DOHH2 (cell line): ENCODE measurements at regions not wholly inside any gene's neighbourhood (a gene's known extent, or its start where the extent isn't known, plus 50 kb on each side); places are given as distances from the start of the nearest gene placed in this dataset.

Experiments
- H3F3A ChIP-seq: fragments of 200-600 bp; sonication (generic), shearing (Covaris generic); 2 replicates; pipeline ENCODE4 v1.6.0; 2016; ENCODE audit warnings: antibody characterized with exemption, mild to moderate bottlenecking; ENCODE audit not compliant: control insufficient read depth, insufficient read depth
- H3K27ac ChIP-seq: fragments of 200-600 bp; sonication (generic); 2 replicates; pipeline ENCODE4 v1.5.1; 2014; ENCODE audit warnings: low read depth, mild to moderate bottlenecking, low read length, moderate library complexity
- H3K27me3 ChIP-seq: fragments of 200-600 bp; sonication (generic); 2 replicates; pipeline ENCODE4 v1.6.1; 2014; ENCODE audit warnings: mild to moderate bottlenecking, low read length, mixed read lengths; ENCODE audit not compliant: control insufficient read depth
- H3K36me3 ChIP-seq: fragments of 200-600 bp; sonication (generic); 2 replicates; pipeline ENCODE4 v1.6.1; 2014; ENCODE audit warnings: mild to moderate bottlenecking, low read length, moderate library complexity, mixed read lengths; ENCODE audit not compliant: control insufficient read depth
- H3K4me1 ChIP-seq: fragments of 200-600 bp; sonication (generic); 2 replicates; pipeline ENCODE4 v1.6.1; 2014; ENCODE audit warnings: mild to moderate bottlenecking, low read length, mixed read lengths; ENCODE audit not compliant: control insufficient read depth
- H3K4me2 ChIP-seq: fragments of 200-600 bp; sonication (generic); 2 replicates; pipeline ENCODE4 v1.6.0; 2014; ENCODE audit warnings: mild to moderate bottlenecking, low read length, moderate library complexity
- H3K4me3 ChIP-seq: fragments of 200-600 bp; sonication (generic); 2 replicates; pipeline ENCODE4 v1.5.1; 2014; ENCODE audit warnings: mild to moderate bottlenecking, low read length, mixed read lengths
- H3K79me2 ChIP-seq: fragments of 200-600 bp; sonication (generic); 2 replicates; pipeline ENCODE4 v1.6.1; 2014; ENCODE audit warnings: mild to moderate bottlenecking, low read length, mixed read lengths; ENCODE audit not compliant: control insufficient read depth
- H3K9me2 ChIP-seq: fragments of 200-600 bp; sonication (generic); replicated peaks from 2 replicates; pipeline ENCODE4 v1.6.1; 2014; ENCODE audit warnings: mild to moderate bottlenecking, low read length, mixed read lengths; ENCODE audit not compliant: control insufficient read depth
- H3K9me3 ChIP-seq: fragments of 200-600 bp; sonication (generic); 2 replicates; pipeline ENCODE4 v1.6.1; 2014; ENCODE audit warnings: antibody characterized with exemption, low read length, mixed read lengths; ENCODE audit not compliant: control insufficient read depth, insufficient read depth
- H4K20me1 ChIP-seq: fragments of 200-600 bp; sonication (generic); 2 replicates; pipeline ENCODE4 v1.6.0; 2014; ENCODE audit warnings: low read depth, mild to moderate bottlenecking, antibody characterized with exemption, low read length, moderate library complexity; ENCODE audit not compliant: control insufficient read depth, insufficient read depth
- EZH2phosphoT487 ChIP-seq: fragments of 200-600 bp; sonication (generic); IDR thresholded peaks from 2 replicates; pipeline ENCODE4 v1.6.1; 2017; ENCODE audit warnings: borderline replicate concordance, mild to moderate bottlenecking, antibody characterized with exemption, low read length, moderate library complexity, mixed read lengths
- TF ChIP-seq, protein P1 (sequence below): fragments of 200-600 bp; sonication (generic); IDR thresholded peaks from one replicate; pipeline ENCODE4 v1.5.1; 2014; ENCODE audit warnings: antibody characterized with exemption, mild to moderate bottlenecking, low read depth, low read length; ENCODE audit not compliant: poor library complexity, severe bottlenecking

DNA sequence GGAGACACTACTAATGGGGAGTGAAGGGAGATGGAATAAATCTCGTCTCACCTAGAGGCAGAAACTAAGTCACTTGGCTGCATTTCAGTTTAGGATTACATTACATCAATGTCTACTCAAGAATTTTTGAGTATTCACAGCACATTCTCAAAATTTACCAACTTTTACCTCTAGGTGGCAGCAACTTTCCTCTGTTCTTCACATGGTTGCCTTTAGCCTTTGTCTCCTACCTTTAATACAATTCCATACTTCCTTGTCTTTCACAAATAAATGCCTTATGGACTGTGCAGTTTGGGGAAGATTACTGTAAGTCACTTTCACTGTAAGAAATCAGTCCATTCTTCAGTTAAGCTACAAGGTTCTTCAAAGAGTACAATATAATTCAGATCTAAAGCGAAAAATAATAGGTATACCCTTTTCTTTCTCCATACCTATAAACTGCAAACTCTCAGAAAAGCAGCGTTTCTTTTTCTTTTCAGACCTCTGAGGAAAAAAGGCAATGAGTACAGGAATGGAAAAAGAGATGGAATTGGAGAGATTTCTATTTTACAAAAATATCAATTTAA is 379.4 kb downstream of the KLF12 start:
- no peak overlapping the region for H3K4me2 ChIP-seq
- H3K27ac ChIP-seq = no peak overlapping the region
- no peak overlapping the region for H3K4me3 ChIP-seq
- H4K20me1 ChIP-seq = no peaks in the 10 kb centered on the region
- peaks cover 8% of the 10 kb centered on the region; the same call in 1 of the 2 replicates for H3F3A ChIP-seq
- H3K27me3 ChIP-seq = no peaks in the 10 kb centered on the region
- H3K9me2 ChIP-seq = no peaks in the 10 kb centered on the region
- no peaks in the 10 kb centered on the region for H3K9me3 ChIP-seq
- no peaks in the 10 kb centered on the region for H3K4me1 ChIP-seq
- H3K36me3 ChIP-seq = no peaks in the 10 kb centered on the region; the same call in 1 of the 2 replicates
- H3K79me2 ChIP-seq = no peaks in the 10 kb centered on the region
- no peak for TF ChIP-seq EZH2phosphoT487
- TF ChIP-seq, protein P1, sequence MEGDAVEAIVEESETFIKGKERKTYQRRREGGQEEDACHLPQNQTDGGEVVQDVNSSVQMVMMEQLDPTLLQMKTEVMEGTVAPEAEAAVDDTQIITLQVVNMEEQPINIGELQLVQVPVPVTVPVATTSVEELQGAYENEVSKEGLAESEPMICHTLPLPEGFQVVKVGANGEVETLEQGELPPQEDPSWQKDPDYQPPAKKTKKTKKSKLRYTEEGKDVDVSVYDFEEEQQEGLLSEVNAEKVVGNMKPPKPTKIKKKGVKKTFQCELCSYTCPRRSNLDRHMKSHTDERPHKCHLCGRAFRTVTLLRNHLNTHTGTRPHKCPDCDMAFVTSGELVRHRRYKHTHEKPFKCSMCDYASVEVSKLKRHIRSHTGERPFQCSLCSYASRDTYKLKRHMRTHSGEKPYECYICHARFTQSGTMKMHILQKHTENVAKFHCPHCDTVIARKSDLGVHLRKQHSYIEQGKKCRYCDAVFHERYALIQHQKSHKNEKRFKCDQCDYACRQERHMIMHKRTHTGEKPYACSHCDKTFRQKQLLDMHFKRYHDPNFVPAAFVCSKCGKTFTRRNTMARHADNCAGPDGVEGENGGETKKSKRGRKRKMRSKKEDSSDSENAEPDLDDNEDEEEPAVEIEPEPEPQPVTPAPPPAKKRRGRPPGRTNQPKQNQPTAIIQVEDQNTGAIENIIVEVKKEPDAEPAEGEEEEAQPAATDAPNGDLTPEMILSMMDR = peak; percentile 70

DNA sequence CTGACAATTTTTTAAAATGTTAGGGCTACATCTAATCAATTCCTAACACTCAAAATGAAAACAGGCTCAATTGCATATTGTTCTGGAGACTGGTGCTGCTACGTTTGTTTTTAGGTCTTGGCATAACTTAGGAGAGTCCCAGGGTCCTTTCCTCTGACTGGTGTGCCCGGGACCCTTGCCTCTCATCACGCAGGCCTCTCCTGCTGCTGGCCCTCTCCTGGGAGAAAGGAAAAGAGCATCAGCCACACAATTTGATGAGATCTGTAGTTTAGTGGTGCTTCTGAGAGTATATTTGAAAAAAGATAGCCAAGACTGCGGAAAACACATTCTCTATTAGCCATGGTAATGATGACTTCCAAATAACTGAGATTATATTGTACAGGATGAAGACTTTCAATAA is 380.0 kb downstream of the KLF12 start:
- H3K4me2 ChIP-seq = no peak overlapping the region
- H3K4me3 ChIP-seq = no peak overlapping the region
- no peaks in the 10 kb centered on the region for H3K4me1 ChIP-seq
- H4K20me1 ChIP-seq = no peaks in the 10 kb centered on the region
- no peaks in the 10 kb centered on the region for H3K79me2 ChIP-seq
- H3F3A ChIP-seq = peaks cover 8% of the 10 kb centered on the region; the same call in 1 of the 2 replicates
- no peak overlapping the region for H3K27ac ChIP-seq
- TF ChIP-seq, protein P1 = no peak
- TF ChIP-seq EZH2phosphoT487 = no peak
- H3K36me3 ChIP-seq = no peaks in the 10 kb centered on the region; the same call in 1 of the 2 replicates
- no peaks in the 10 kb centered on the region for H3K9me3 ChIP-seq
- no peaks in the 10 kb centered on the region for H3K9me2 ChIP-seq
- no peaks in the 10 kb centered on the region for H3K27me3 ChIP-seq

DNA sequence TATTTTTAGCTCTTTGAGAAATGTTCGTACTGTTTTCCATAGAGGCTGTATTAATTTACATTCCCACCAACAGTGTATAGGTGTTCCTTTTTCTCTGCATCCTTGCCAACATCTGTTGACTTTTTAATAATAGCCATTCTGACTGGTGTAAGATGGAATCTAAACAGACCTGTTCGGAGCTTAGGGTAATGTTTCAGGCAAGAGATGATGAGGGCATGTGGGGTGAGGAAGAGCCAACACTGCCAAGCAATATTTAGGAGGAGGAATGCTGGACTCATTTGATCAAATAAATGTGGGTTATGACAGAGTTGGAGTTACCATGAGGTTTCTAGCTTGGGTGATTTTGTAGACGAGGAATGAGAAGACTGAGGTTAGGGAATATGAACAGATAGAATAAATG is 382.9 kb downstream of the KLF12 start:
- Histone ChIP-seq H3K27ac (no peak overlapping the region), H3K4me1 (no peaks in the 10 kb centered on the region), H3F3A (peaks cover 5% of the 10 kb centered on the region; the same call in 1 of the 2 replicates), H3K4me2 (no peak overlapping the region), H3K9me3 (no peaks in the 10 kb centered on the region), H3K27me3 (no peaks in the 10 kb centered on the region), H3K4me3 (no peak overlapping the region), H4K20me1 (no peaks in the 10 kb centered on the region), H3K36me3 (no peaks in the 10 kb centered on the region; the same call in 1 of the 2 replicates), H3K79me2 (no peaks in the 10 kb centered on the region), H3K9me2 (no peaks in the 10 kb centered on the region)
- TF ChIP-seq, protein P1 = no peak
- no peak for TF ChIP-seq EZH2phosphoT487
